HepG2 (cell line): ENCODE measurements at regions not wholly inside any gene's neighbourhood (a gene's known extent, or its start where the extent isn't known, plus 50 kb on each side); places are given as distances from the start of the nearest gene placed in this dataset.

ENCODE experiments used
- AFF4 ChIP-seq: sonication (generic); formaldehyde crosslinking; IDR thresholded peaks from 2 replicates; pipeline ENCODE4 v1.4.0; 2020; ENCODE audit warnings: missing genetic modification reagents
- AHR ChIP-seq: IDR thresholded peaks from 2 replicates; pipeline ENCODE4 v1.6.1; 2018; ENCODE audit warnings: missing genetic modification reagents, missing compliant biosample characterization
- ETV5 ChIP-seq: IDR thresholded peaks from 2 replicates; pipeline ENCODE4 v1.6.1; 2018; ENCODE audit warnings: missing biosample characterization, missing genetic modification reagents, inconsistent platforms, borderline replicate concordance
- GATAD2A ChIP-seq: IDR thresholded peaks from 2 replicates; pipeline ENCODE4 v1.6.1; 2016
- HMGXB4 ChIP-seq, 2 experiments: sonication (generic) in 1 of 2; formaldehyde crosslinking in 1 of 2; IDR thresholded peaks; 2 replicates each; pipeline versions ENCODE4 v1.4.0 to v1.6.1; 2018 to 2020; ENCODE audit warnings: missing genetic modification reagents in 2 of 2, borderline replicate concordance in 1 of 2, low read depth in 1 of 2, mild to moderate bottlenecking in 1 of 2, missing biosample characterization in 1 of 2
- HNRNPUL1 ChIP-seq: fragments of 200-400 bp; formaldehyde crosslinking; IDR thresholded peaks from 2 replicates; pipeline ENCODE4 v1.6.1; 2017; ENCODE audit warnings: low read depth, mild to moderate bottlenecking, low read length, moderate library complexity
- KDM3A ChIP-seq: IDR thresholded peaks from 2 replicates; pipeline ENCODE4 v1.6.1; 2018; ENCODE audit warnings: low read depth, missing compliant biosample characterization
- MTA1 ChIP-seq: sonication (generic); formaldehyde crosslinking; IDR thresholded peaks from 2 replicates; pipeline ENCODE4 v1.4.0; 2020; ENCODE audit warnings: missing genetic modification reagents, mild to moderate bottlenecking, borderline replicate concordance
- NCOR1 ChIP-seq: fragments of 200-600 bp; sonication (generic); IDR thresholded peaks from 2 replicates; pipeline ENCODE4 v1.7.0; 2017; ENCODE audit warnings: antibody characterized with exemption, low read length, borderline replicate concordance
- NR2F6 ChIP-seq, 2 experiments: IDR thresholded peaks; 2 replicates each; pipeline ENCODE4 v1.6.1; 2016; ENCODE audit warnings: antibody characterized with exemption in 1 of 2, mild to moderate bottlenecking in 1 of 2
- RAD51 ChIP-seq: fragments of 450-650 bp; IDR thresholded peaks from 2 replicates; pipeline ENCODE4 v1.6.1; 2016; ENCODE audit warnings: borderline replicate concordance
- RNF2 ChIP-seq: fragments of 450-650 bp; conservative IDR thresholded peaks from 2 replicates; pipeline ENCODE4 v1.6.1; 2016; ENCODE audit warnings: low read depth
- SMAD3 ChIP-seq: sonication (generic); formaldehyde crosslinking; IDR thresholded peaks from 2 replicates; pipeline ENCODE4 v1.4.0; 2020; ENCODE audit warnings: missing genetic modification reagents
- SNAPC4 ChIP-seq: sonication (generic); formaldehyde crosslinking; IDR thresholded peaks from 2 replicates; pipeline ENCODE4 v1.4.0; 2020; ENCODE audit warnings: mild to moderate bottlenecking, missing genetic modification reagents
- SOX5 ChIP-seq: IDR thresholded peaks from 2 replicates; pipeline ENCODE4 v1.6.1; 2016; ENCODE audit warnings: borderline replicate concordance
- TBX2 ChIP-seq: sonication (generic); formaldehyde crosslinking; IDR thresholded peaks from 2 replicates; pipeline ENCODE4 v1.5.0; 2020; ENCODE audit warnings: missing genetic modification reagents, mild to moderate bottlenecking, borderline replicate concordance
- TCF7 ChIP-seq: sonication (generic); IDR thresholded peaks from 2 replicates; pipeline ENCODE4 v1.6.1; 2016; ENCODE audit warnings: antibody characterized with exemption, low read depth
- ZFX ChIP-seq: sonication (generic); formaldehyde crosslinking; IDR thresholded peaks from 2 replicates; pipeline ENCODE4 v1.4.0; 2020; ENCODE audit warnings: mild to moderate bottlenecking, low read depth, missing genetic modification reagents, moderate library complexity
- ZNF292 ChIP-seq: sonication (generic); formaldehyde crosslinking; IDR thresholded peaks from 2 replicates; pipeline ENCODE4 v1.8.1; 2022; ENCODE audit warnings: mild to moderate bottlenecking, low read depth, missing genetic modification reagents, borderline replicate concordance
- ZNF562 ChIP-seq: sonication (generic); formaldehyde crosslinking; IDR thresholded peaks from 2 replicates; pipeline ENCODE4 v1.8.0; 2022; ENCODE audit warnings: missing genetic modification reagents, borderline replicate concordance

- TF ChIP-seq HNRNPUL1 (no peak), SMAD3 (CRISPR knock-in tag) (peak; percentile 54; the same call in 1 of the 2 replicates), GATAD2A (CRISPR knock-in tag) (peak; percentile 94), AFF4 (0 out of 2 replicates have a peak, but pooled peaks have one; percentile 42), AHR (CRISPR knock-in tag) (0 out of 2 replicates have a peak, but pooled peaks have one; percentile 27), TBX2 (CRISPR knock-in tag) (peak; percentile 88), NR2F6 (IDR thresholded peaks at IDR 0.05) (peak; percentile 78), NR2F6 (CRISPR knock-in tag; IDR thresholded peaks at IDR 0.05) (peak; percentile 90), ZNF562 (CRISPR knock-in tag) (no peak), ETV5 (CRISPR knock-in tag) (peak; percentile 94), SNAPC4 (CRISPR knock-in tag) (no peak), NCOR1 (peak; percentile 59; the same call in 1 of the 2 replicates), SOX5 (CRISPR knock-in tag) (peak; percentile 68), ZFX (CRISPR knock-in tag) (peak; percentile 67), RNF2 (peak; percentile 81), KDM3A (peak; percentile 84; the same call in 1 of the 2 replicates), HMGXB4 (CRISPR knock-in tag; IDR thresholded peaks at IDR 0.05; ENCODE audit: borderline replicate concordance in 1 of 2, low read depth in 1 of 2) (peak in 1 of 2 experiments; percentile 71; a peak in 1 of 4 replicates), MTA1 (CRISPR knock-in tag) (0 out of 2 replicates have a peak, but pooled peaks have one; percentile 33), RAD51 (no peak), TCF7 (peak; percentile 53; the same call in 1 of the 2 replicates), ZNF292 (CRISPR knock-in tag) (peak; percentile 87; the same call in 1 of the 2 replicates)
These were observed 66.3 kb upstream of the CD93 start (continued) for GRCh38 chr20:23152308-23152892.
